DND-41 (cell line): ENCODE measurements at regions not wholly inside any gene's neighbourhood (a gene's known extent, or its start where the extent isn't known, plus 50 kb on each side); places are given as distances from the start of the nearest gene placed in this dataset.

Experiments
- ATAC-seq: fragments of 200-7000 bp; cut with Tn5 transposase; 3 replicates; pipeline ENCODE4 v1.9.1; 2021; ENCODE audit warnings: low read depth; ENCODE audit not compliant: insufficient read depth
- DNase-seq: peaks from one replicate; pipeline ENCODE4 v3.0.0-alpha.2; 2020
- H2AFZ ChIP-seq: 2 replicates; pipeline ENCODE4 v1.6.0; 2012; ENCODE audit warnings: low read depth, low read length
- H3K27ac ChIP-seq: 2 replicates; pipeline ENCODE4 v1.5.1; 2012; ENCODE audit warnings: low read length, inconsistent platforms
- H3K27me3 ChIP-seq: fragments of 200-600 bp; sonication (generic); 2 replicates; pipeline ENCODE4 v1.6.0; 2012; ENCODE audit warnings: low read length, mild to moderate bottlenecking, inconsistent platforms; ENCODE audit not compliant: insufficient read depth, poor library complexity
- H3K36me3 ChIP-seq: 2 replicates; pipeline ENCODE4 v1.5.1; 2012; ENCODE audit warnings: low read length, inconsistent platforms; ENCODE audit not compliant: insufficient read depth
- H3K4me1 ChIP-seq: 2 replicates; pipeline ENCODE4 v1.5.1; 2012; ENCODE audit warnings: mild to moderate bottlenecking, low read length; ENCODE audit not compliant: insufficient read depth
- H3K4me2 ChIP-seq: 2 replicates; pipeline ENCODE4 v1.6.0; 2012; ENCODE audit warnings: mild to moderate bottlenecking, moderate library complexity, low read length, inconsistent platforms; ENCODE audit not compliant: insufficient read depth
- H3K4me3 ChIP-seq, 2 experiments: fragments of 200-600 bp in 1 of 2; shearing (Covaris generic) in 1 of 2; 2 replicates each; pipeline ENCODE4 v1.5.1; 2012 to 2016; ENCODE audit warnings: inconsistent platforms in 2 of 2, low read length in 2 of 2, mild to moderate bottlenecking in 2 of 2, low read depth in 1 of 2, moderate library complexity in 1 of 2
- H3K79me2 ChIP-seq: 2 replicates; pipeline ENCODE4 v1.6.0; 2012; ENCODE audit warnings: low read length, inconsistent platforms; ENCODE audit not compliant: insufficient read depth
- H3K9ac ChIP-seq: 2 replicates; pipeline ENCODE4 v1.6.0; 2012; ENCODE audit warnings: low read depth, mild to moderate bottlenecking, inconsistent platforms, low read length, moderate library complexity
- H3K9me3 ChIP-seq: 2 replicates; pipeline ENCODE4 v1.5.1; 2012; ENCODE audit warnings: low read length, moderate library complexity, mild to moderate bottlenecking, inconsistent platforms; ENCODE audit not compliant: insufficient read depth, severe bottlenecking
- H4K20me1 ChIP-seq: 2 replicates; pipeline ENCODE4 v1.6.0; 2012; ENCODE audit warnings: low read length; ENCODE audit not compliant: insufficient read depth
- CTCF ChIP-seq: IDR thresholded peaks from 2 replicates; pipeline ENCODE4 v1.5.1; 2012; ENCODE audit warnings: borderline replicate concordance, low read length, moderate library complexity, mild to moderate bottlenecking; ENCODE audit not compliant: poor library complexity, severe bottlenecking; ENCODE audit errors: extremely low read depth
- EZH2 ChIP-seq: IDR thresholded peaks from 3 replicates; pipeline ENCODE4 v1.6.1; 2012; ENCODE audit warnings: borderline replicate concordance, low read depth, mild to moderate bottlenecking, moderate library complexity, low read length, inconsistent platforms; ENCODE audit not compliant: severe bottlenecking

GRCh38 chr15:38093931-38094330, 158.7 kb upstream of the SPRED1 start:
- no peak for TF ChIP-seq EZH2
- TF ChIP-seq CTCF, result no peak
- Histone ChIP-seq H2AFZ (no peak overlapping the region), H4K20me1 (no peaks in the 10 kb centered on the region), H3K36me3 (no peaks in the 10 kb centered on the region), H3K4me3 (no peak overlapping the region), H3K27ac (no peak overlapping the region), H3K4me1 (no peaks in the 10 kb centered on the region), H3K4me2 (no peak overlapping the region), H3K9ac (no peak overlapping the region), H3K9me3 (no peaks in the 10 kb centered on the region), H3K27me3 (no peaks in the 10 kb centered on the region), H3K79me2 (no peaks in the 10 kb centered on the region)
- ATAC-seq (no peak), DNase-seq (no peak)

DNA sequence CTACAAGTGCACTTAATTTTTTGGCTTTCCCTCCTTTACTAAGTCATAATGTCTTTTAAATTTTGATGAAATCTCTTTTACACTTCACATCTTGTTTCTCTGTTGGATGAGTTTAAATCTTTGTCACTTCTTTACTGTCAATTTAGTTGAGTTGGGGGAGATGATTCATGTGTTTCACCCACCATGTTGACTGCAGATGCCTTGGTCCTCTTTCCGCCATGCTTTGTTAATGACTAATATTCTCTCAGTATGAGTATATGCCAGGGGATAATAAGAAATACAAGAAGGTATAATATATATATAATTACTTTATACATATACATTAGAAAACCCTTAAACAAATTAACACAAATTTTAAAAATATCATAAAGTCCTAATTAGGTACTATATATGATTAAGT, 149.7 kb upstream of the SPRED1 start:
- Histone ChIP-seq H3K4me2 (no peak overlapping the region), H3K27me3 (no peaks in the 10 kb centered on the region), H3K79me2 (no peaks in the 10 kb centered on the region), H4K20me1 (no peaks in the 10 kb centered on the region), H3K4me3 (no peak overlapping the region), H3K27ac (no peak overlapping the region), H3K4me1 (no peaks in the 10 kb centered on the region), H3K9me3 (no peaks in the 10 kb centered on the region), H3K9ac (no peak overlapping the region), H3K36me3 (no peaks in the 10 kb centered on the region), H2AFZ (no peak overlapping the region)
- no peak for ATAC-seq
- no peak for DNase-seq
- TF ChIP-seq CTCF (no peak), EZH2 (no peak)

- no peak for TF ChIP-seq CTCF
- TF ChIP-seq EZH2, result no peak
- no peak overlapping the region for H2AFZ ChIP-seq
Measured at GRCh38 chr15:38103564-38103963, 149.1 kb upstream of the SPRED1 start.

GRCh38 chr15:38111070-38111469, 141.6 kb upstream of the SPRED1 start:
- no peaks in the 10 kb centered on the region for H3K9me3 ChIP-seq
- H2AFZ ChIP-seq, result no peak overlapping the region
- H3K27ac ChIP-seq, result no peak overlapping the region
- no peaks in the 10 kb centered on the region for H3K27me3 ChIP-seq
- DNase-seq (no peak), ATAC-seq (no peak)
- H3K36me3 ChIP-seq, result no peaks in the 10 kb centered on the region
- H4K20me1 ChIP-seq, result no peaks in the 10 kb centered on the region
- no peaks in the 10 kb centered on the region for H3K4me1 ChIP-seq
- TF ChIP-seq EZH2, result no peak
- no peak for TF ChIP-seq CTCF
- no peaks in the 10 kb centered on the region for H3K79me2 ChIP-seq
- no peak overlapping the region for H3K9ac ChIP-seq
- no peak overlapping the region for H3K4me3 ChIP-seq
- H3K4me2 ChIP-seq, result no peak overlapping the region

More at GRCh38 chr15:38103564-38103963, 149.1 kb upstream of the SPRED1 start:
- Histone ChIP-seq H4K20me1 (no peaks in the 10 kb centered on the region), H3K27ac (no peak overlapping the region), H3K9me3 (no peaks in the 10 kb centered on the region), H3K9ac (no peak overlapping the region), H3K4me1 (no peaks in the 10 kb centered on the region), H3K27me3 (no peaks in the 10 kb centered on the region), H3K4me3 (no peak overlapping the region), H3K79me2 (no peaks in the 10 kb centered on the region), H3K36me3 (no peaks in the 10 kb centered on the region), H3K4me2 (no peak overlapping the region)
- no peak for ATAC-seq
- no peak for DNase-seq
